Epithelial cell of proximal tubule (primary cell): ENCODE measurements at regions not wholly inside any gene's neighbourhood (a gene's known extent, or its start where the extent isn't known, plus 50 kb on each side); places are given as distances from the start of the nearest gene placed in this dataset.

ENCODE experiments used
- DNase-seq: peaks from one replicate; pipeline ENCODE4 v3.0.0-alpha.2; 2011; ENCODE audit warnings: low read depth
- H3K4me3 ChIP-seq: 2 replicates; pipeline ENCODE4 v1.5.1; 2011; ENCODE audit warnings: low read depth, mild to moderate bottlenecking, low read length
- TF ChIP-seq, protein P1 (sequence below): conservative IDR thresholded peaks from 2 replicates; pipeline ENCODE4 v1.5.1; 2012; ENCODE audit warnings: low read depth, mild to moderate bottlenecking, low read length

DNA sequence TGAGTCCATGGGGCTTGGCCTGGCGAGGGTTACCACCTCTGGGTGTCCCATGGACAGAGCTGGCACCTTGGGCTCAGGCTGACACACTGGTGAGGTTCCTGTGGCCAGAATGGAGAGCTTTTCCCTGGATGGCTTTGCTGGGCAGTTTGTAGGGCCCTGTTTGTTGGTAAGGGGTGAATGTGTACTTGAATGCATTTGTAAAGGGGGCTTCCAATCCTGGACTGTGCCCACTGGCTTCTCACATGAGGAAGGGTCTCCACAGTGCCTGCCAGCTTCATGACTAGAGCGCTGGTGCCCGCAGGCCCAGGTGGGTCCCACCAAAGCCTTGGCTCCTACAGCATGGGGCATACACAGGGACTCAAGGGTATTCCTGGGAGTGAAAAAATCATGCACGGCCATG, 103.5 kb upstream of the SIX2 start:
- H3K4me3 ChIP-seq, result no peak overlapping the region
- TF ChIP-seq, protein P1, sequence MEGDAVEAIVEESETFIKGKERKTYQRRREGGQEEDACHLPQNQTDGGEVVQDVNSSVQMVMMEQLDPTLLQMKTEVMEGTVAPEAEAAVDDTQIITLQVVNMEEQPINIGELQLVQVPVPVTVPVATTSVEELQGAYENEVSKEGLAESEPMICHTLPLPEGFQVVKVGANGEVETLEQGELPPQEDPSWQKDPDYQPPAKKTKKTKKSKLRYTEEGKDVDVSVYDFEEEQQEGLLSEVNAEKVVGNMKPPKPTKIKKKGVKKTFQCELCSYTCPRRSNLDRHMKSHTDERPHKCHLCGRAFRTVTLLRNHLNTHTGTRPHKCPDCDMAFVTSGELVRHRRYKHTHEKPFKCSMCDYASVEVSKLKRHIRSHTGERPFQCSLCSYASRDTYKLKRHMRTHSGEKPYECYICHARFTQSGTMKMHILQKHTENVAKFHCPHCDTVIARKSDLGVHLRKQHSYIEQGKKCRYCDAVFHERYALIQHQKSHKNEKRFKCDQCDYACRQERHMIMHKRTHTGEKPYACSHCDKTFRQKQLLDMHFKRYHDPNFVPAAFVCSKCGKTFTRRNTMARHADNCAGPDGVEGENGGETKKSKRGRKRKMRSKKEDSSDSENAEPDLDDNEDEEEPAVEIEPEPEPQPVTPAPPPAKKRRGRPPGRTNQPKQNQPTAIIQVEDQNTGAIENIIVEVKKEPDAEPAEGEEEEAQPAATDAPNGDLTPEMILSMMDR, result no peak
- no peak for DNase-seq

- TF ChIP-seq, protein P1, result no peak
- no peak for DNase-seq
- no peak overlapping the region for H3K4me3 ChIP-seq
Observed at GRCh38 chr2:45105050-45105582, 95.9 kb upstream of the SIX2 start.

GRCh38 chr2:45104429-45104828, 95.2 kb upstream of the SIX2 start:
- TF ChIP-seq, protein P1, result no peak
- no peak overlapping the region for H3K4me3 ChIP-seq
- DNase-seq, result no peak

- H3K4me3 ChIP-seq, result no peak overlapping the region
- TF ChIP-seq, protein P1, result no peak
- no peak for DNase-seq
Observed at GRCh38 chr2:45103351-45104345, 94.4 kb upstream of the SIX2 start.

DNA sequence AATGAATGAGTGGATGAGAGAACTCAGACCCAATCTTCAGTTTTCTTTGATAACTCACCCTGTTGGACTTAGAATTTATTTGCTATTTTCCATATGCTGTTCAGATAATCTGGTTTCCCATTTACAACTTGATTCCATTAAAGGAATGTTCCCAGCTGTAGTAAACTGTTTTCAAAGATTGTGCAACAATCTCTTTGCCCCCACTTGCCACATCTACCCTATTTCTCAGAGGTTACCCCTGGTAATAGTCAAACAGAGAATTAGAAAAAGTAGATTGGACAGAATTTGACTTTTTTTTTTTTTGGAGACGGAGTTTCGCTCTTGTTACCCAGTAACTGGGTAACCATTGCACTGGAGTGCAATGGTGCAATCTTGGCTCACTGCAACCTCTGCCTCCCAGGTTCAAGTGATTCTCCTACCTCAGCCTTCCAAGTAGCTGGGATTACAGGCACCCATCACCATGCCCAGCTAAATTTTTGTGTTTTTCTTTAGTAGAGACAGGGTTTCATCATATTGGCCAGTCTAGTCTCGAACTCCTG, 93.4 kb upstream of the SIX2 start:
- no peak for DNase-seq
- TF ChIP-seq, protein P1, result no peak
- H3K4me3 ChIP-seq, result no peak overlapping the region

DNA sequence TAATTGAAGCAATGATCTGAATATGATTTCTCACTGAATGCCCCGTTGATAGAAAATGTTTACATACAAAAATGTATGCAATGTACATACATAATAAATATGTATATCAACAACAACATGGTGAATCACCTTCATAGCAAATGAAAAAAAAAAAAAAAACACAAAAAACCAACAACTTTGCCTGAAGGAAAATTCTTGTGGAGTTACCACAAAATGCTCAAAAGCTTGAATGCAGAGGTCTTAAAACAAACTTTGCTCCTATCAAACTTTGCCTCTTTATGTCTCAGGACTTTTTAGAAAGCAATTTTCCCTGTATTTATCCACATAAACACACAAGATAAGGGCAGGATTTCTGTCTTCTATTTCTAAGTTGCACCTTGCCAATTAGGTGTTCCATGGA, 92.9 kb upstream of the SIX2 start:
- no peak for DNase-seq
- TF ChIP-seq, protein P1, result no peak
- no peak overlapping the region for H3K4me3 ChIP-seq
